ENCODE measurements at regions not wholly inside any gene's neighbourhood (a gene's known extent, or its start where the extent isn't known, plus 50 kb on each side); places are given as distances from the start of the nearest gene placed in this dataset.

DNA sequence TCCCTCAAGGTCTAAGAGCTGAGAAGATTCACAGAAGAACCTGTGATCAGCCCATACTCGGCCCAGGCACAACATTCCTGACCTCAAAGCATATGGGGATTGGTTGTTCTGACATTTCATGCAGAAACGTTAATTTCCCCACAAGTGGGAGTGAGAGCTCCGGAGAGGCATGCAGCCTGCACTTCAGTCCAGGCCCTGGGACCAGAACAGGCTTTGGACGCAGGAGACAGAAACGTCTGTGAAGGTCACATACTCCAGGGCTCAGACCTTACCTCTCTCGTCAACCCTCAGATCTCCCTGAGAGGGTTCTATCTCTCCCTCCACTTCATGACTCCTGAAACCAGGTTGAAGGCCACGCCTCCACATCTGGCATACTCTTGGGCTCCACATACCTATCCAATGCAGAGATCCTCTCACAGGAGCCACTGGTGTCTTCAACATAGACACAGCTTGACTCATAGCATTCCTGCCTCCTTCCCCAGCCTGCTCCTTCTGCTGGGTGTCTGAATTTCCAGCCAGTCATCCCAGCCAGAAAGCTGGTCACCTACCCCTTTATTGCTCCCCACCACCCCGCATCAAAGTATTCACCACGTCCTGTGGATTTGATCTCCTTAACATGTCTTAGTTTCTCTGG, 149.2 kb downstream of the OMA1 start:
- Histone ChIP-seq H4K20me1 (ENCODE audit: control insufficient read depth, insufficient read depth, low read length, poor library complexity, severe bottlenecking) (no peaks in the 10 kb centered on the region), H3K27me3 (replicated peaks in 1 of 4; ENCODE audit: control extremely low read depth in 1 of 4, control insufficient read depth in 3 of 4, insufficient read depth in 4 of 4, low read length in 3 of 4) (no peaks in the 10 kb centered on the region), H3K79me2 (ENCODE audit: control insufficient read depth, insufficient read depth, low read length) (no peaks in the 10 kb centered on the region), H3K4me1 (ENCODE audit: control insufficient read depth in 2 of 2, insufficient read depth in 2 of 2, low read length in 2 of 2) (peaks cover 4 to 5% of the 10 kb centered on the region in 2 donors), H3K9ac (ENCODE audit: low read length) (no peak overlapping the region), H3K4me3 (ENCODE audit: control extremely low read depth in 1 of 5, extremely low read depth in 1 of 5, insufficient read depth in 1 of 5, low read depth in 2 of 5, low read length in 4 of 5) (no peak overlapping the region), H3K4me2 (replicated peaks; ENCODE audit: low read depth, low read length, poor library complexity, severe bottlenecking) (no peak overlapping the region), H3K9me3 (ENCODE audit: control extremely low read depth in 1 of 3, control insufficient read depth in 2 of 3, insufficient read depth in 1 of 3, low read length in 2 of 3) (no peaks in the 10 kb centered on the region), H2AFZ (ENCODE audit: insufficient read depth, low read depth, low read length, poor library complexity, severe bottlenecking) (no peak overlapping the region), H3K36me3 (replicated peaks in 1 of 2; ENCODE audit: control extremely low read depth in 1 of 2, control insufficient read depth in 1 of 2, extremely low read depth in 1 of 2, insufficient read depth in 2 of 2, low read length in 1 of 2) (no peaks in the 10 kb centered on the region), H3K27ac (ENCODE audit: low read length in 2 of 2) (no peak overlapping the region)
- H3K27ac Mint-ChIP-seq, result no peak overlapping the region
- no peak for ATAC-seq (ENCODE audit: low read depth)
- TF ChIP-seq EZH2 (IDR thresholded peaks at IDR 0.05; ENCODE audit: borderline replicate concordance, insufficient read depth, low read depth, low read length, poor library complexity, severe bottlenecking), result no peak
- TF ChIP-seq, protein P1, sequence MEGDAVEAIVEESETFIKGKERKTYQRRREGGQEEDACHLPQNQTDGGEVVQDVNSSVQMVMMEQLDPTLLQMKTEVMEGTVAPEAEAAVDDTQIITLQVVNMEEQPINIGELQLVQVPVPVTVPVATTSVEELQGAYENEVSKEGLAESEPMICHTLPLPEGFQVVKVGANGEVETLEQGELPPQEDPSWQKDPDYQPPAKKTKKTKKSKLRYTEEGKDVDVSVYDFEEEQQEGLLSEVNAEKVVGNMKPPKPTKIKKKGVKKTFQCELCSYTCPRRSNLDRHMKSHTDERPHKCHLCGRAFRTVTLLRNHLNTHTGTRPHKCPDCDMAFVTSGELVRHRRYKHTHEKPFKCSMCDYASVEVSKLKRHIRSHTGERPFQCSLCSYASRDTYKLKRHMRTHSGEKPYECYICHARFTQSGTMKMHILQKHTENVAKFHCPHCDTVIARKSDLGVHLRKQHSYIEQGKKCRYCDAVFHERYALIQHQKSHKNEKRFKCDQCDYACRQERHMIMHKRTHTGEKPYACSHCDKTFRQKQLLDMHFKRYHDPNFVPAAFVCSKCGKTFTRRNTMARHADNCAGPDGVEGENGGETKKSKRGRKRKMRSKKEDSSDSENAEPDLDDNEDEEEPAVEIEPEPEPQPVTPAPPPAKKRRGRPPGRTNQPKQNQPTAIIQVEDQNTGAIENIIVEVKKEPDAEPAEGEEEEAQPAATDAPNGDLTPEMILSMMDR (IDR thresholded peaks at IDR 0.05), result no peak
- H3K4me1 Mint-ChIP-seq, result no peaks in the 10 kb centered on the region
- 89% methylated on average over 9 of the region's 9 CpGs for WGBS (ENCODE audit: insufficient coverage)
- H3K27me3 Mint-ChIP-seq, result no peaks in the 10 kb centered on the region
- ChIA-PET POLR2A (interaction anchor here (0.7 kb wide), 2 partner anchors 15 to 1170 kb away, joined by 3 to 6 read pairs; no protein-coding TSS in a partner anchor), CTCF (no interaction called here)
- intact Hi-C loops (cut with micrococcal nuclease), result no loop called here
- H3K9me3 Mint-ChIP-seq (ENCODE audit: insufficient read depth), result no peaks in the 10 kb centered on the region
- no peak overlapping the region for H3K4me3 Mint-ChIP-seq
- DNase-seq, result no peak

DNA sequence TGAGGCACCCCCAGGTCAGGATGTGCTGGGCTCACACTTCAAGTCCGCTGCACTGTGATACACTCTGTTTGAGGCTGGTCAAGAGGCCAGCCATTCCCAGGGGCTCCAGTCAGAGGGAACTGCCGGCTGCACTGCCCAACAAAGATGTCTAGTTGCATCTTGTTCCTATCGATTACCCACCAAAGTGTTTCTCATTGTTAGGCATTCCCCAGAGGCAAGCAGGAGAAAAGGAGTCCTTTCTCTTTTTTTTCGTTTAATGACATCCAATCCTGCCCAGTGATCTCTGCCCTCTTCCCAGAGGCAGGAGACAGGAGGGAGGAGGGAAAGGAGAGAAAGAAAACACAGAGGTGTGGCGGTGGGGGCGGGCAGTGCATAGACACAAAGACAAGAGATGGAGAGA, 150.4 kb downstream of the OMA1 start:
- Histone ChIP-seq H2AFZ (ENCODE audit: insufficient read depth, low read depth, low read length, poor library complexity, severe bottlenecking) (no peak overlapping the region), H3K27me3 (replicated peaks in 1 of 4; ENCODE audit: control extremely low read depth in 1 of 4, control insufficient read depth in 3 of 4, insufficient read depth in 4 of 4, low read length in 3 of 4) (no peaks in the 10 kb centered on the region), H3K4me1 (ENCODE audit: control insufficient read depth in 2 of 2, insufficient read depth in 2 of 2, low read length in 2 of 2) (peaks cover 15 to 16% of the 10 kb centered on the region in 2 donors), H3K79me2 (ENCODE audit: control insufficient read depth, insufficient read depth, low read length) (no peaks in the 10 kb centered on the region), H3K27ac (ENCODE audit: low read length in 2 of 2) (no peak overlapping the region), H3K36me3 (replicated peaks in 1 of 2; ENCODE audit: control extremely low read depth in 1 of 2, control insufficient read depth in 1 of 2, extremely low read depth in 1 of 2, insufficient read depth in 2 of 2, low read length in 1 of 2) (no peaks in the 10 kb centered on the region), H3K4me2 (replicated peaks; ENCODE audit: low read depth, low read length, poor library complexity, severe bottlenecking) (no peak overlapping the region), H3K9ac (ENCODE audit: low read length) (no peak overlapping the region), H3K4me3 (ENCODE audit: control extremely low read depth in 1 of 5, extremely low read depth in 1 of 5, insufficient read depth in 1 of 5, low read depth in 2 of 5, low read length in 4 of 5) (no peak overlapping the region), H3K9me3 (ENCODE audit: control extremely low read depth in 1 of 3, control insufficient read depth in 2 of 3, insufficient read depth in 1 of 3, low read length in 2 of 3) (no peaks in the 10 kb centered on the region), H4K20me1 (ENCODE audit: control insufficient read depth, insufficient read depth, low read length, poor library complexity, severe bottlenecking) (no peaks in the 10 kb centered on the region)
- H3K9me3 Mint-ChIP-seq (ENCODE audit: insufficient read depth), result no peaks in the 10 kb centered on the region
- WGBS (ENCODE audit: insufficient coverage), result 98% methylated on average over 4 of the region's 6 CpGs
- ATAC-seq (ENCODE audit: low read depth) (no peak), DNase-seq (no peak)
- H3K4me1 Mint-ChIP-seq, result no peaks in the 10 kb centered on the region
- no peak overlapping the region for H3K27ac Mint-ChIP-seq
- TF ChIP-seq, protein P1 (IDR thresholded peaks at IDR 0.05), result no peak
- TF ChIP-seq EZH2 (IDR thresholded peaks at IDR 0.05; ENCODE audit: borderline replicate concordance, insufficient read depth, low read depth, low read length, poor library complexity, severe bottlenecking), result no peak
- POLR2A ChIA-PET, result no interaction called here
- H3K27me3 Mint-ChIP-seq, result no peaks in the 10 kb centered on the region
- intact Hi-C loops (cut with micrococcal nuclease), result no loop called here
- no peak overlapping the region for H3K4me3 Mint-ChIP-seq
- CTCF ChIA-PET, result no interaction called here
